Keratinocyte (primary cell): ENCODE measurements at regions not wholly inside any gene's neighbourhood (a gene's known extent, or its start where the extent isn't known, plus 50 kb on each side); places are given as distances from the start of the nearest gene placed in this dataset.

ENCODE experiments used
- EZH2 ChIP-seq: IDR thresholded peaks from one replicate; pipeline ENCODE4 v1.6.1; 2012; ENCODE audit warnings: inconsistent platforms, mild to moderate bottlenecking, low read length, moderate library complexity
- TF ChIP-seq, protein P1 (sequence below), 3 experiments: IDR thresholded peaks in 1 of 3; conservative IDR thresholded peaks in 1 of 3; optimal IDR thresholded peaks in 1 of 3; 2 replicates in 2 of 3; 3 replicates in 1 of 3; pipeline versions ENCODE3 to v1.5.1; 2011; ENCODE audit warnings: low read length in 3 of 3, mild to moderate bottlenecking in 3 of 3, moderate library complexity in 2 of 3, control low read depth in 1 of 3, inconsistent platforms in 1 of 3; ENCODE audit not compliant: insufficient read depth in 2 of 3; ENCODE audit errors: extremely low read depth in 1 of 3

DNA sequence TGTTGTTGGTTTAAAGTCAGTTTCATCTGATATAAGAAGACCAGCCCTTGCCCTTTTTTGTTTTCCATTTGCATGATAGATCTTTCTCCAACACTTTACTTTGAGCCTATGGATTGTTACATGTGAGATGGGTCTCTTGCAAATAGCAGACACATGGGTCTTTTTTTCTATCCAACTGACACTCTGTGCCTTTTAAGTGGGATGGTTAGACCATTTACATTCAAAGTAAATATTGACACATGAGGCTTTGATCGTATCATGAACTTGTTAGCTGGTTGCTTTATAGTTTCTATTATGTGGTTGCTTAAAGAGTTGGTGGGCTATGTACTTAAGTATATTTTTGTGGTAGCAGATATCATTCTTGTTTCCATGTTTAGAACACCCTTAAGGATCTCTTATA, 213.4 kb upstream of the G2E3 start:
- TF ChIP-seq, protein P1, sequence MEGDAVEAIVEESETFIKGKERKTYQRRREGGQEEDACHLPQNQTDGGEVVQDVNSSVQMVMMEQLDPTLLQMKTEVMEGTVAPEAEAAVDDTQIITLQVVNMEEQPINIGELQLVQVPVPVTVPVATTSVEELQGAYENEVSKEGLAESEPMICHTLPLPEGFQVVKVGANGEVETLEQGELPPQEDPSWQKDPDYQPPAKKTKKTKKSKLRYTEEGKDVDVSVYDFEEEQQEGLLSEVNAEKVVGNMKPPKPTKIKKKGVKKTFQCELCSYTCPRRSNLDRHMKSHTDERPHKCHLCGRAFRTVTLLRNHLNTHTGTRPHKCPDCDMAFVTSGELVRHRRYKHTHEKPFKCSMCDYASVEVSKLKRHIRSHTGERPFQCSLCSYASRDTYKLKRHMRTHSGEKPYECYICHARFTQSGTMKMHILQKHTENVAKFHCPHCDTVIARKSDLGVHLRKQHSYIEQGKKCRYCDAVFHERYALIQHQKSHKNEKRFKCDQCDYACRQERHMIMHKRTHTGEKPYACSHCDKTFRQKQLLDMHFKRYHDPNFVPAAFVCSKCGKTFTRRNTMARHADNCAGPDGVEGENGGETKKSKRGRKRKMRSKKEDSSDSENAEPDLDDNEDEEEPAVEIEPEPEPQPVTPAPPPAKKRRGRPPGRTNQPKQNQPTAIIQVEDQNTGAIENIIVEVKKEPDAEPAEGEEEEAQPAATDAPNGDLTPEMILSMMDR (optimal IDR thresholded peaks at IDR 0.05 in 1 of 3, IDR thresholded peaks at IDR 0.05 in 1 of 3, conservative IDR thresholded peaks at IDR 0.05 in 1 of 3; ENCODE audit: extremely low read depth in 1 of 3, insufficient read depth in 2 of 3, low read length in 3 of 3) = no peak
- TF ChIP-seq EZH2 = no peak
